GM18870 (cell line): ENCODE measurements at regions not wholly inside any gene's neighbourhood (a gene's known extent, or its start where the extent isn't known, plus 50 kb on each side); places are given as distances from the start of the nearest gene placed in this dataset.
A peak's percentile ranks its signal among the peaks of the same experiment; 100 is the strongest.

Experiments
- ATAC-seq: cut with Tn5 transposase; IDR thresholded peaks from one replicate; pipeline ENCODE4 v1.9.1; 2021; ENCODE audit warnings: moderate library complexity; ENCODE audit not compliant: unreplicated experiment

DNA sequence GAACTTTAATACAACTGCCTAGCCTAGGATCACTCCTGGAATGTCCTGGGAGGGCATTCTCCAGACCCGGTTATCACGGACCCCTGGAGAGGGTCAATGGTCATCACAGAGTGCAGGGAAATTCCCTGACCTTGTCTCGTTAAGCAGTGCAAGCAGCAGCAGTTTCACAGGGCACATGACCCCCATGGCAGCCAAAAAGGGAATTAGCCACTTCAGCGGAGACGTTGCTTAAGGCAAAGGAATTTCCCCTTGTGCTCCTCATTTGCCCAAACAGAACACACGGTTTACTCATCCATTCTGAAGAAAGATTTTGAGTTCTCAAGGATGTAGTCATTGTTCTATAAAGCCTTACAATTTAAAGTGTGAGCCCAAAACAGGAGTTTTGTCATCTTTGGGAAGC is 260.3 kb downstream of the SNX13 start:
- ATAC-seq, result no peak

DNA sequence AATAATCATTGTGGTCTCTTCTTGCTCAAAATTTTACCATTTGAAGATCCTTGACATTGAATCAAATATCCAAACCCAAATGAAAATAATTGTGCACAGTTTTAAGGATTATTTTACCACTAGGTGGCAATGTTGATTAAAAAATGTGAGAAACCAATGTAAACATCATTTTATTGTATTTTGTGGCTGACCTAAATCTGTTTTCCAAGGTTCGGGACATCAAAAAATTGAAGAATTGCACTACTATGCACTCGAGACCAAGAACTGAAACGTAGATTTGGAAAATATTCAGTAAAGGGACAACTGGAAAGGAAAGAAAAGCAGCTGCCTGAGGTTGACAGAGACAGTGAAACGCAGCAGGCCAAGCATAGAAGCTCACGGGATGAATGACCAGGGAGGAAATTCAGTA is 259.3 kb downstream of the SNX13 start:
- ATAC-seq, result no peak

GRCh38 chr7:17681965-17682364 is 258.3 kb downstream of the SNX13 start:
- no peak for ATAC-seq

DNA sequence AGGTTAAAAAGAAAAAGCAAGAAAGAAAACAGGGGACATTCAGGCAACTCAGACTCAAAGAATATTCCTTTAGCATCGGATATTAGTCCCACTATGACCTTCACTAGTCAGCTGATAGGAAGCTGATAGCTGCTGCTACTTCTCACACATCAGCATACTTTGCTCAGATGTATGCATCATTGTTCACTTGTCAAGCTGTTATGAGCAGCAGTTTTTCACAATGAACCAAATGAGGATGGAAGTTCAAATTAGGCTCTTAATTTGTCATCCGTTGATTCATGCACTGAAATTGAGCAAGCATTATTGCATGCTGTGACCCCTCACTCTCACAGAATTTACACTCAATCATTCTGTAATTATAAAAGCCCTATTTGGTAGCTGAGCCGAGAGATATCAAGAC is 257.7 kb downstream of the SNX13 start:
- no peak for ATAC-seq

- ATAC-seq, result no peak
These were observed 255.2 kb downstream of the SNX13 start for GRCh38 chr7:17685141-17685540.

DNA sequence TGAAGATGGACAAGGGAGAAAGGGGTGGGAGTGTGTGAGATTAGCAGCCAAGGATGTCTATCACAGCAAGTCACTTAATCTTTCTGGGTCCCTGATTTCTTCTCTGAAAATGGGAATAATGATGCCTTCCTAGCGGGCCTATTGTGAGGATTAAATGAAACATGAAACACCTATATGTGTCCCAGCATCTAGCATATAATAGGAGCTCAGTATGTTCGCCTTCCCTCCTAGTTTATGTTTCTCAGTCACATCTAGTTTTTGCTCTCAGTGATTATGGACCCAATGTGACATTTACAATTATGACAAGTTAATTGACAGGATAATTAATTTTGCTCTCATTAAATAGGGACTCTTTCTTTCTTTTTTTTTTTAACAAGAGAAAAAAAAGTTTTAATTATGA is 252.9 kb downstream of the SNX13 start:
- no peak for ATAC-seq

DNA sequence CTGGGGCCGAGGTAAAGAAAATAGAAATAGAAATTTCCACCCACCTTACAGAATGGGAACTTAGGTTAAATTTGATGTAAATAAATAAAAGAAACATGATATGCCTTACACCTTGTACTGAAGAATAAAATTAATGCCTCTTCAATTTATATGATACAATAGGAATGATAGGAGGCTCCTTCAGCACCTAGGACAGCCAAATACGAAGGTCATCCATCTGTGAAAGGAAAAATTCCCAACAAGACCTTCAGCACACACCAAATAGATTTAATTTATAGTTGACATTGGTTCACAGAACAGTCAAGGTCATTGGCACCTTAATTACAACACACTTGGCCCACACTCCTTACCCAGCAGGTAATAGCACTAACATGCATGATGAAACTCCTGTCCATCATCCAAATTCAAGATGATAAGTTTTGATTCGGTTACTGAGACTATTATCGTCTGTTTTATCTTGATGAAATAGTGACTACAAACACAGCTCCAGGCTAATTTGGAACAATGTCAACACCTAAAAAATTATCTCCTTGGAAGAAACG is 250.9 kb downstream of the SNX13 start:
- ATAC-seq, result no peak

- ATAC-seq, result peak; percentile 73
These were observed 250.3 kb downstream of the SNX13 start for GRCh38 chr7:17690030-17690429.

DNA sequence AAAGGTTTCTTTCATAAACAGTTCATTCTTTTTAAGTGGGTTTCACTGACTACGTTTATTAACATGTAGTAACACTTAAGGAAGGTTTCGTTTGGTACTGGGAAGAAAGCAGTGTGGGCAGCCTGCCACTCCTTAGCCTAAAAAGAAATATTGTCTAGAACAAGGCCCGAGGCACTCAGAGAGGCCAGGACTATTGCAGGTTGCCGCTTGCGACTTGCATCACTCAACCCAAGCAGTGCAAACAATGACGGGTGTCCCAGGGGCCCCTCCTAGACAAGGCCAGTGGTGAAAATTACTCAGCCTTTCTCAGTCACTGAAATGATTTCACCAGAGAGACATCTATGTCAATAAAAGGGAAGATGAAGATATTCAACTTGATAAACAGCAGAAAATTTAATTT is 243.9 kb downstream of the SNX13 start:
- no peak for ATAC-seq

- ATAC-seq, result no peak
These were observed 243.0 kb downstream of the SNX13 start for GRCh38 chr7:17697128-17697881.

- ATAC-seq, result no peak
These were observed 240.6 kb downstream of the SNX13 start for GRCh38 chr7:17699696-17700095.

DNA sequence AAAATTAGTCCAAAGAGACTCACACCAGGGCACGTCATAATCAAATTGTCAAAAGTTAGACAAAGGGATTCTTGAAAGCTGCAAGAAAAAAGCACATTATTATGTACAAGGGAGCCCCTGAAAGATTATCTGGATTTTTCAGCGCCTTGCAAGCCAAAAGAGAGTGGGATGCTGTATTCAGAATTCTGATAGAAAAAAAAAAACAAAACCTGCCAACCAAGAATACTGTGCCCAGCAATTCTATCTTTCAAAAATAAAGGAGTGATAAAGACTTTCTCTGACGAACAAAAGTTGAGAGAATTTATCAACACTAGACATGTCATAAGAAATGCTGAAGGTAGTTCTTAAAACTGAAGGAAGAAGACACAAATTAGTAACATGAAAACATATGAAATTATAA is 240.2 kb downstream of the SNX13 start:
- ATAC-seq, result no peak

DNA sequence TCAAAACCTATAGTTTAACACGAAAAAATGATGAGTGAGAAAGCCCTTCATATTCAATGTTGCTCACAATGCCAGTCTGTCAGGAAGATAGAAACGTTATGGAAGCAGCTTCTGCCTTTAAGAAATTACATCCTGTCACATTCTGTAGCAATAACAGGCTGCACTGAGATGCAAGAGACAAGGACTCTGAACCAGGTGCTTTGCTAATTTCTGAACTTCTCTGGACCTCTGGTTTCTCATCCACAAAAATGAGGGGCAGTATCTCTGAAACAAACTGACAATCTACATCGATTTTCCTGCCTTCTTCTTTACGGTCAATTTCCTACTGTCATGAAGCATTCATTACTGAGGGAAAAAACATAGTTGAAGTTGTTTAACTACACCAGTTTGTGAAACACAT is 234.0 kb downstream of the SNX13 start:
- no peak for ATAC-seq

GRCh38 chr7:17706734-17707133 is 233.6 kb downstream of the SNX13 start:
- ATAC-seq, result peak; percentile 64

GRCh38 chr7:17709127-17709526 is 231.2 kb downstream of the SNX13 start:
- no peak for ATAC-seq

- ATAC-seq, result no peak
These were observed 230.7 kb downstream of the SNX13 start for GRCh38 chr7:17709599-17709998.

DNA sequence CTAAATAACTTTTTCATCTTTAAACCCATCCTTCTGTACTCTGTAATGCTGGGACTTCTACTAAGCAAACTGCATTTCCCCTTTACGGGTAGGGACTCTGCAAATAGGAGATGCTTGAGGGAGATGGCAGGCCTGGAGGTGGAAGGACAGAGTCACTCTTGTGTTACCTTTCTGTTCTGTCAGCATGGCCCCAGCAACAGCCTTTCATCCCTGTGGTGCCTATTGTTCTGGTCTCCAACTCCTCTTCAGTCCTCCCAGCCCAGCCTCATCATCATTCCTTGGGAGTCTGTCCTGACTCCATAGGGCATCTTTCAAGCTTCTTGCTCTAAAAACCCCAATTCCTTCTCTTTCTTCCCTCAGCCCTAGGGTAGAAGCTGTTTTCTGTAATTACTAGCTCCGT is 230.0 kb downstream of the SNX13 start:
- ATAC-seq, result no peak

DNA sequence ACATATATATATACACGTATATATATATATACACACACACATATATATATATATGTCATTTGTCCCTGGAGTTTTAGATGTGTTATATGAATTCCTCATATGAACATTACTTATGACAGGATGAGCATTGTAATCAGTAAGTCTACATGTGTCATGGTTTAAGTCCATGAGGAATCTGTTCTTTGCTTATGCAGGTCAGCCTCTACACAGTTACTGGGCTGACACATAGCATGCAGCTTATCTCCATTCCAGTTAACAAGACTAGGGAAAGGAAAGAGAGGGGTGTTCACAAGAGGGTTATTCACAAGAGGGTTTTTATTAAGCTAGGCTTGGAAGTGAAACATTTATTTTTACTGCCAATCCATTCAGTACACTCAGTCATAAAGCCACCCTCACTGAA is 226.7 kb downstream of the SNX13 start:
- ATAC-seq, result no peak

- ATAC-seq, result no peak
These were observed 223.5 kb downstream of the SNX13 start for GRCh38 chr7:17716816-17717215.

DNA sequence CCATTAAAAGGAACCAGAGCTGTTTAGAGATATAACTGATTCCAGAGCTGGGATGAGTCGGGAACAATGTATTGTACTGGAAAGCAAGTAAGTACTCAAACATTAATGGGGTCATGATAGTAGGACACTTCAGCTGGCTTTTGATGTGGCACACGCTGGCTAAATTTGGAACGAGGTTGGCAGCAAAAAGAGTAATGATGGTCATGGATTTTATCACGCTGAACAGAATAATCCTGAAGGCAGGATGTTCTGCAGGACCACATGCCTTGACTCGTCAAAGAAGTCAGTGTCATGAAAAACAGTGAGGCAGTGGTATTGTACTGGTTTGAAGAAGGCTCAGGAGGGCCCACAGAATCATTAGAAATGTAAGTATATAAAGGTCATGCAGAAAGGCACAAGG is 220.3 kb downstream of the SNX13 start:
- ATAC-seq, result no peak

- no peak for ATAC-seq
These were observed 218.5 kb downstream of the SNX13 start for GRCh38 chr7:17721736-17722285.

- no peak for ATAC-seq
These were observed 217.5 kb downstream of the SNX13 start for GRCh38 chr7:17722798-17723197.

DNA sequence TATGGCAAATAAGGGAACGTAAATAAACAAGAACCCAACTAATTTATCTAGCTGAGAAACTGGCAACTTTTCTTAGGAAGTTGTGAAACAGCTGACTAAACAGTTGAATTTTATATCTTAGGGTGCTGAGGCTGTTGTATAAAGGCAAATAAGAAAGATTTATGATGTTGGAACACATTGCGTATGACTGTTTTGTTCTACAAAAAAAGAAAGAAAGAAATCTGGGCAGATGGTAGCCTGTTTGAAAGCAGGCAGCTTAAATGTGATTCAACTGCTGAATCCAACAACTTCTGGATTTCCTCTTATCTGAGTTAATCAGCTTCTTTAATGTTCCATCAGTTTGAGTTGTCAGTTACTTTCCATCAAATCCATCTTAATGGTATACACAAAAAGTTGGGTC is 214.5 kb downstream of the SNX13 start:
- no peak for ATAC-seq
